ENCODE measurements at regions not wholly inside any gene's neighbourhood (a gene's known extent, or its start where the extent isn't known, plus 50 kb on each side); places are given as distances from the start of the nearest gene placed in this dataset.

DNA sequence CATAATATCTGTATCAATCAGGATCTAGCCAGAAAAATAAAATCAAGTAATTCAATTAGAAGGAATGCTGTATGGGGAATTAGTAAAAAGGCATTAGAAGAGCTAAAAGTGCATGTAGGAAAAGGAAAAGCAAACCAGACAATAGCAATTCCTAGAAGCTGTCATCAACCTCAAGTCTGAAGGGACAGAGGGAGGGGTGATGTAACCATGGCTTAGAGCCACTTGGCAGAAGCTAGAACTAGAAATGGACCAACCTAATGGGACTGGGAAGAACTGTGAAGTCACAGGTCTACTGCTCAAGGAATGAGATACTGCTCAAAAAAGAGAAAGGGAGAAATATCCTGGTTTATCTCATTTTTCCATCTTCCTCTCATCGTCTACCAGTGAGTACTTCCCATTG lies 590.7 kb upstream of the SGO1 start:
- no peaks in the 10 kb centered on the region for H3K9me1 ChIP-seq (ENCODE audit: insufficient read depth, low read length)
- no peak overlapping the region for H2BK20ac ChIP-seq (ENCODE audit: low read depth, low read length)
- no peaks in the 10 kb centered on the region for H3K27me3 ChIP-seq (ENCODE audit: control insufficient read depth, insufficient read depth, low read length)
- no peak overlapping the region for H2BK15ac ChIP-seq (ENCODE audit: low read depth, low read length)
- no peak overlapping the region for H3K4me2 ChIP-seq (ENCODE audit: low read depth, low read length)
- H4K8ac ChIP-seq (ENCODE audit: low read depth in 2 of 2, low read length in 2 of 2), result no peak overlapping the region
- H3K18ac ChIP-seq (ENCODE audit: low read depth, low read length), result no peak overlapping the region
- no peak overlapping the region for H2AK9ac ChIP-seq (replicated peaks; ENCODE audit: low read depth, low read length, poor library complexity)
- ChIA-PET CTCF (no interaction called here), POLR2A (ENCODE audit: unreplicated experiment) (no interaction called here)
- H4K5ac ChIP-seq (ENCODE audit: low read depth, low read length), result no peak overlapping the region
- TF ChIP-seq, protein P1, sequence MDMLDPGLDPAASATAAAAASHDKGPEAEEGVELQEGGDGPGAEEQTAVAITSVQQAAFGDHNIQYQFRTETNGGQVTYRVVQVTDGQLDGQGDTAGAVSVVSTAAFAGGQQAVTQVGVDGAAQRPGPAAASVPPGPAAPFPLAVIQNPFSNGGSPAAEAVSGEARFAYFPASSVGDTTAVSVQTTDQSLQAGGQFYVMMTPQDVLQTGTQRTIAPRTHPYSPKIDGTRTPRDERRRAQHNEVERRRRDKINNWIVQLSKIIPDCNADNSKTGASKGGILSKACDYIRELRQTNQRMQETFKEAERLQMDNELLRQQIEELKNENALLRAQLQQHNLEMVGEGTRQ (IDR thresholded peaks at IDR 0.05; ENCODE audit: low read depth, low read length), result no peak
- TF ChIP-seq POLR2A (IDR thresholded peaks at IDR 0.05; ENCODE audit: low read depth, low read length), result no peak
- no peak for TF ChIP-seq FOS (IDR thresholded peaks at IDR 0.05; ENCODE audit: low read depth, low read length)
- H2AFZ ChIP-seq (replicated peaks; ENCODE audit: low read length, poor library complexity), result no peak overlapping the region
- no TSS peak for BruUV-seq (replicated peaks)
- in situ Hi-C loops (cut with MboI; ENCODE audit: low sequenced_read_pairs), result no loop called here
- H3K14ac ChIP-seq (replicated peaks; ENCODE audit: low read depth, low read length), result no peak overlapping the region
- H3K36me3 ChIP-seq (ENCODE audit: control insufficient read depth, insufficient read depth, low read length), result no peaks in the 10 kb centered on the region
- intact Hi-C loops (cut with micrococcal nuclease), result no loop called here
- H3K9me3 ChIP-seq (ENCODE audit: control insufficient read depth, insufficient read depth, low read length), result peaks cover 8% of the 10 kb centered on the region
- no peak overlapping the region for H2BK120ac ChIP-seq (ENCODE audit: low read depth, low read length)
- no CpG with 5 or more reads among the region's 1 CpG for WGBS, 2 experiments (ENCODE audit: extremely low coverage in 2 of 2, insufficient read length in 1 of 2)
- no peak for ATAC-seq (ENCODE audit: low read depth)
- no peaks in the 10 kb centered on the region for H3K4me1 ChIP-seq (ENCODE audit: control insufficient read depth, insufficient read depth, low read length)
- no peak overlapping the region for H3K23ac ChIP-seq (ENCODE audit: low read depth, low read length)
- no peak overlapping the region for H2BK5ac ChIP-seq (ENCODE audit: low read depth, low read length, poor library complexity, severe bottlenecking)
- no peak overlapping the region for H3K9ac ChIP-seq (ENCODE audit: low read depth, low read length)
- no peak overlapping the region for H3K56ac ChIP-seq (ENCODE audit: extremely low read depth, insufficient read depth, low read length)
- no peak for DNase-seq
- no peak overlapping the region for H2AK5ac ChIP-seq (ENCODE audit: low read depth, low read length)
- no peaks in the 10 kb centered on the region for H3K79me1 ChIP-seq (ENCODE audit: low read depth in 1 of 2, low read length in 2 of 2)
- H4K91ac ChIP-seq (ENCODE audit: insufficient read depth, low read depth, low read length), result no peak overlapping the region
- no peak overlapping the region for H3K4me3 ChIP-seq (ENCODE audit: insufficient read depth, low read depth, low read length)
- dilution Hi-C loops (cut with HindIII; ENCODE audit: low sequenced_read_pairs, unreplicated experiment), result no loop called here
- H4K20me1 ChIP-seq (ENCODE audit: insufficient read depth, low read length), result no peaks in the 10 kb centered on the region
- no peak overlapping the region for H3K4ac ChIP-seq (ENCODE audit: low read depth, low read length)
- no peak overlapping the region for H3K27ac ChIP-seq (ENCODE audit: insufficient read depth, low read length)
